HepG2 (cell line): ENCODE measurements at regions not wholly inside any gene's neighbourhood (a gene's known extent, or its start where the extent isn't known, plus 50 kb on each side); places are given as distances from the start of the nearest gene placed in this dataset.

Experiments used
- ATAC-seq: fragments of 200-7000 bp; cut with Tn5 transposase; 3 replicates; pipeline ENCODE4 v1.9.1; 2020; ENCODE audit warnings: mild to moderate bottlenecking, moderate library complexity
- BruUV-seq: library from RNA; stranded (reverse); fragments of 400-500 nt; replicated peaks from 2 replicates; lab custom pipeline; 2021; lab: Mats Ljungman, UMichigan
- CTCF ChIA-PET: fragments of 300-600 bp; formaldehyde crosslinking; extraction: SDS; loops from one replicate; lab custom pipeline; 2021; ENCODE audit warnings: low total read pairs, inconsistent platforms, low intra/inter-chr PET ratio; lab: Yijun Ruan, JAX
- POLR2A ChIA-PET: fragments of 350-600 bp; sonication (Branson Sonifier 250); formaldehyde crosslinking; loops from one replicate; lab custom pipeline; 2020; ENCODE audit warnings: antibody characterized with exemption, inconsistent platforms; lab: Yijun Ruan, JAX
- DNase-seq: peaks from one replicate; pipeline ENCODE4 v3.0.0-alpha.2; 2015; ENCODE audit warnings: low spot score
- FAIRE-seq: peaks from 3 replicates; lab custom pipeline; 2011; peaks lifted over from hg19 to GRCh38; lab: Jason Lieb, UNC
- H2AFZ ChIP-seq: one replicate; pipeline ENCODE4 v1.6.1; 2011; ENCODE audit warnings: low read length, inconsistent platforms
- H3K27ac ChIP-seq: fragments of 300-600 bp; 3 replicates; pipeline ENCODE4 v1.8.0; 2011; ENCODE audit warnings: mixed run types, mild to moderate bottlenecking, mixed read lengths, low read length, inconsistent platforms; ENCODE audit not compliant: insufficient read depth; ENCODE audit errors: extremely low read length
- H3K27me3 ChIP-seq, 2 experiments: fragments of 200-600 bp in 1 of 2; 2 replicates in 1 of 2; 3 replicates in 1 of 2; pipeline versions ENCODE4 v1.6.0 to v1.8.0; 2011; ENCODE audit warnings: low read length in 2 of 2, mild to moderate bottlenecking in 2 of 2, moderate library complexity in 2 of 2, inconsistent platforms in 1 of 2; ENCODE audit not compliant: insufficient read depth in 2 of 2, control insufficient read depth in 1 of 2
- H3K36me3 ChIP-seq, 2 experiments: fragments of 200-600 bp in 1 of 2; replicated peaks in 1 of 2; 2 replicates in 1 of 2; 3 replicates in 1 of 2; pipeline versions ENCODE4 v1.5.1 to v1.8.0; 2011; ENCODE audit warnings: low read length in 2 of 2, inconsistent platforms in 1 of 2; ENCODE audit not compliant: insufficient read depth in 2 of 2, control insufficient read depth in 1 of 2
- H3K4me1 ChIP-seq: 2 replicates; pipeline ENCODE4 v1.5.1; 2012; ENCODE audit warnings: low read length, inconsistent platforms; ENCODE audit not compliant: insufficient read depth
- H3K4me2 ChIP-seq: 2 replicates; pipeline ENCODE4 v1.6.0; 2011; ENCODE audit warnings: low read depth, low read length, inconsistent platforms
- H3K4me3 ChIP-seq, 3 experiments: fragments of 200-600 bp in 1 of 3; sonication (generic), shearing (Covaris generic) in 1 of 3; replicated peaks in 1 of 3; 2 replicates each; pipeline ENCODE4 v1.5.1; 2011 to 2016; ENCODE audit warnings: low read length in 3 of 3, inconsistent platforms in 2 of 3, low read depth in 2 of 3, mild to moderate bottlenecking in 2 of 3, control low read depth in 1 of 3, mixed read lengths in 1 of 3; ENCODE audit not compliant: insufficient read depth in 1 of 3
- H3K79me2 ChIP-seq: one replicate; pipeline ENCODE4 v1.6.1; 2011; ENCODE audit warnings: low read length, inconsistent platforms; ENCODE audit not compliant: insufficient read depth
- H3K9ac ChIP-seq: 2 replicates; pipeline ENCODE4 v1.6.0; 2011; ENCODE audit warnings: mild to moderate bottlenecking, low read depth, low read length, inconsistent platforms; ENCODE audit not compliant: insufficient read depth
- H3K9me3 ChIP-seq: 2 replicates; pipeline ENCODE4 v1.5.1; 2012; ENCODE audit warnings: mild to moderate bottlenecking, low read length
- H4K20me1 ChIP-seq: 2 replicates; pipeline ENCODE4 v1.6.0; 2011; ENCODE audit warnings: inconsistent platforms, mild to moderate bottlenecking, low read length, moderate library complexity; ENCODE audit not compliant: insufficient read depth
- KAT2B ChIP-seq: fragments of 150-350 bp; IDR thresholded peaks from 2 replicates; pipeline ENCODE4 v1.6.1; 2014; ENCODE audit warnings: low read depth, low read length, borderline replicate concordance
- NFYB ChIP-seq: sonication (generic); formaldehyde crosslinking; IDR thresholded peaks from 2 replicates; pipeline ENCODE4 v1.4.0; 2020; ENCODE audit warnings: missing genetic modification reagents
- NR2F2 ChIP-seq: IDR thresholded peaks from 2 replicates; pipeline ENCODE4 v1.6.1; 2012; ENCODE audit warnings: low read depth, inconsistent platforms, borderline replicate concordance
- SMYD3 ChIP-seq: sonication (generic); formaldehyde crosslinking; IDR thresholded peaks from 2 replicates; pipeline ENCODE4 v1.8.1; 2023; ENCODE audit warnings: mild to moderate bottlenecking, missing genetic modification reagents
- SNAI1 ChIP-seq: sonication (generic); formaldehyde crosslinking; IDR thresholded peaks from 2 replicates; pipeline ENCODE4 v1.5.0; 2020; ENCODE audit warnings: mild to moderate bottlenecking, missing genetic modification reagents, borderline replicate concordance
- TBP ChIP-seq: sonication (generic); formaldehyde crosslinking; IDR thresholded peaks from 2 replicates; pipeline ENCODE4 v1.5.0; 2020; ENCODE audit warnings: missing genetic modification reagents
- ZFP62 ChIP-seq: sonication (generic); formaldehyde crosslinking; IDR thresholded peaks from 2 replicates; pipeline ENCODE4 v1.4.0; 2020; ENCODE audit warnings: missing genetic modification reagents
- ZNF224 ChIP-seq: sonication (generic); formaldehyde crosslinking; IDR thresholded peaks from 2 replicates; pipeline ENCODE4 v1.5.0; 2020; ENCODE audit warnings: mild to moderate bottlenecking, missing genetic modification reagents
- ZNF512 ChIP-seq: sonication (generic); formaldehyde crosslinking; IDR thresholded peaks from 2 replicates; pipeline ENCODE4 v1.4.0; 2020; ENCODE audit warnings: mild to moderate bottlenecking, missing genetic modification reagents
- ZNF839 ChIP-seq: sonication (generic); formaldehyde crosslinking; IDR thresholded peaks from 2 replicates; pipeline ENCODE4 v1.4.0; 2020; ENCODE audit warnings: missing genetic modification reagents, mild to moderate bottlenecking, borderline replicate concordance
- WGBS: methylation state at CpG from one replicate; pipeline ENCODE4 v1.1.6; 2017; ENCODE audit warnings: low lambda C conversion rate; 5-methylcytosine and 5-hydroxymethylcytosine counted together
- in situ Hi-C: cut with HindIII; loops from 2 replicates; pipeline ENCODE4 v1.10.0; 2017; ENCODE audit warnings: low pct_unique_long_range_greater_than_20kb; ENCODE audit not compliant: extremely low pct_ligation_motif_present
- intact Hi-C: fragments of 100-400 bp; cut with micrococcal nuclease; formaldehyde crosslinking; loops from one replicate; pipeline ENCODE4 v1.10.0; 2022; ENCODE audit not compliant: unreplicated experiment
- TF ChIP-seq, protein P1 (sequence below): sonication (generic); formaldehyde crosslinking; IDR thresholded peaks from 2 replicates; pipeline ENCODE4 v1.4.0; 2020; ENCODE audit warnings: missing genetic modification reagents, borderline replicate concordance

DNA sequence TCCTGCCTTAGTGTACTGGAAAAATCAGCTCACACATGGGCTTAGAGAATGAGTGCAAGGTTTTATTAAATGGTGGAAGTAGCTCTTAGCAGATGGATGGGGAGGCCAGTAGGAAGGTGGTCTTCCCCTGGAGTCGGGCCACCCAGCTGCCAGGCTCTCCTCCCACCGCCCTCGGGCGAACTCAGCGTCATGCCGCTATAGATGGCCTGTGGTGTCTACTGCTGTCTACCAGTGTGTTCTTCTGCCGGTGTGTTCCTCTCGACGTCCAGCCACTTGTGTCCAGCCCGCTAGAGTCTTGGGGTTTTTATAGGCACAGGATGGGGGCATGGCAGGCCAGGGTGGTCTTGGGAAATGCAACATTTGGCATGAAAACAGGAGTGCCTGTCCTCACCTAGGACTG, 198.7 kb upstream of the NDST3 start:
- FAIRE-seq, result no peak
- no peaks in the 10 kb centered on the region for H4K20me1 ChIP-seq
- no peak for DNase-seq
- no peak for ATAC-seq
- ChIA-PET CTCF (no interaction called here), POLR2A (no interaction called here)
- H3K4me3 ChIP-seq, result no peak overlapping the region
- H3K4me1 ChIP-seq, result no peaks in the 10 kb centered on the region
- BruUV-seq, result no TSS peak
- H3K36me3 ChIP-seq, result no peaks in the 10 kb centered on the region
- H3K27ac ChIP-seq, result no peak overlapping the region
- WGBS, result 59% methylated on average over 10 of the region's 10 CpGs
- no peaks in the 10 kb centered on the region for H3K79me2 ChIP-seq
- no peak overlapping the region for H2AFZ ChIP-seq
- intact Hi-C loops (no loop called here), in situ Hi-C loops (no loop called here)
- no peaks in the 10 kb centered on the region for H3K9me3 ChIP-seq
- H3K4me2 ChIP-seq, result no peak overlapping the region
- TF ChIP-seq ZNF224 (CRISPR knock-in tag), result no peak
- TF ChIP-seq KAT2B, result no peak
- no peak for TF ChIP-seq NR2F2
- no peak for TF ChIP-seq SNAI1
- TF ChIP-seq, protein P1, sequence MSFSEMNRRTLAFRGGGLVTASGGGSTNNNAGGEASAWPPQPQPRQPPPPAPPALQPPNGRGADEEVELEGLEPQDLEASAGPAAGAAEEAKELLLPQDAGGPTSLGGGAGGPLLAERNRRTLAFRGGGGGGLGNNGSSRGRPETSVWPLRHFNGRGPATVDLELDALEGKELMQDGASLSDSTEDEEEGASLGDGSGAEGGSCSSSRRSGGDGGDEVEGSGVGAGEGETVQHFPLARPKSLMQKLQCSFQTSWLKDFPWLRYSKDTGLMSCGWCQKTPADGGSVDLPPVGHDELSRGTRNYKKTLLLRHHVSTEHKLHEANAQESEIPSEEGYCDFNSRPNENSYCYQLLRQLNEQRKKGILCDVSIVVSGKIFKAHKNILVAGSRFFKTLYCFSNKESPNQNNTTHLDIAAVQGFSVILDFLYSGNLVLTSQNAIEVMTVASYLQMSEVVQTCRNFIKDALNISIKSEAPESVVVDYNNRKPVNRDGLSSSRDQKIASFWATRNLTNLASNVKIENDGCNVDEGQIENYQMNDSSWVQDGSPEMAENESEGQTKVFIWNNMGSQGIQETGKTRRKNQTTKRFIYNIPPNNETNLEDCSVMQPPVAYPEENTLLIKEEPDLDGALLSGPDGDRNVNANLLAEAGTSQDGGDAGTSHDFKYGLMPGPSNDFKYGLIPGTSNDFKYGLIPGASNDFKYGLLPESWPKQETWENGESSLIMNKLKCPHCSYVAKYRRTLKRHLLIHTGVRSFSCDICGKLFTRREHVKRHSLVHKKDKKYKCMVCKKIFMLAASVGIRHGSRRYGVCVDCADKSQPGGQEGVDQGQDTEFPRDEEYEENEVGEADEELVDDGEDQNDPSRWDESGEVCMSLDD (CRISPR knock-in tag), result no peak
- no peak for TF ChIP-seq TBP (CRISPR knock-in tag)
- TF ChIP-seq SMYD3, result no peak
- TF ChIP-seq ZFP62 (CRISPR knock-in tag), result no peak
- TF ChIP-seq NFYB (CRISPR knock-in tag), result no peak
- TF ChIP-seq ZNF512, result no peak
- TF ChIP-seq ZNF839 (CRISPR knock-in tag), result no peak
- H3K27me3 ChIP-seq, result no peaks in the 10 kb centered on the region
- H3K9ac ChIP-seq, result no peak overlapping the region
